Sciatic nerve (tissue), 2 donors: ENCODE measurements at regions not wholly inside any gene's neighbourhood (a gene's known extent, or its start where the extent isn't known, plus 50 kb on each side); places are given as distances from the start of the nearest gene placed in this dataset.

ENCODE experiments used
- ATAC-seq: fragments of 200-7000 bp; cut with Tn5 transposase; one replicate; pipeline ENCODE4 v1.9.1; 2020; ENCODE audit warnings: mild to moderate bottlenecking, moderate library complexity
- DNase-seq: peaks from one replicate; pipeline ENCODE4 v3.0.0-alpha.2; 2020; ENCODE audit warnings: low spot score
- intact Hi-C: fragments of 100-400 bp; cut with DNase I; formaldehyde crosslinking; loops from one replicate; pipeline ENCODE4 v1.14.2; 2022
- donor health status: DM: no; HTN: no; CAD: no.
- donor health status: DM: no; HTN: no; CAD: no.

DNA sequence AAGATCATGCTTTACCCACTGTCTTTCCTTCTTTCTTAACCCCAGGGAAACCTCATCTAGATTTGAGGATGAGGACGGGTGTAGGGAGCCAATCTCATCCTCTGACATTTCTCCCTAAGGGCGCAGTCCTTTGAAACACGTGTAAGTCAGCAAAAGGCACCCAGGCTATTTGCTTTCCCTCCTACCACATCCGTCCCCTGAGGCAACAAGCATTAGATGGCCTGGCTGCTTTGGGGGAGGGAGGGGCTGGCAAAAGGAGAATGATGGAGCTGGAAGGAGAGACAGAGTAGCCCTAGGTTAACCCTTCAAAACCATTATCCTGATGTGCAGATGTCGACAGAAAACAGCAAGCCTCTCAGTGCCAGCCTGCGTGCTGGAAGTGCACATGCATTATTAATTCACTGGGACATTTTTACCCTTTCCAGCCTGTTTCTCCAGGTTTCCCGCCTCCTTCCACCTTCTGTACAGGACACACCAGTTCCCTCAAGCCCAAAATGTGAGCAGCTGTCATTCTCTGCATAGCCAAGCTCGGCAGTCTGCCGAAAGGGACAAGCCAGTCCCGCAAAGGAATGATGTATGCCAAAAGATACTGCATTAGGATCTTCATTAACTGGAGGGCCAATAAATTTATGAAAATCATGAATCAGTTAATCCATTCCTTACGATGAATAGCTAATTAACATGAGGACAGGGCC is 547.2 kb downstream of the CD83 start:
- DNase-seq (no peak), ATAC-seq (no peak)
- intact Hi-C loops = no loop called here

DNA sequence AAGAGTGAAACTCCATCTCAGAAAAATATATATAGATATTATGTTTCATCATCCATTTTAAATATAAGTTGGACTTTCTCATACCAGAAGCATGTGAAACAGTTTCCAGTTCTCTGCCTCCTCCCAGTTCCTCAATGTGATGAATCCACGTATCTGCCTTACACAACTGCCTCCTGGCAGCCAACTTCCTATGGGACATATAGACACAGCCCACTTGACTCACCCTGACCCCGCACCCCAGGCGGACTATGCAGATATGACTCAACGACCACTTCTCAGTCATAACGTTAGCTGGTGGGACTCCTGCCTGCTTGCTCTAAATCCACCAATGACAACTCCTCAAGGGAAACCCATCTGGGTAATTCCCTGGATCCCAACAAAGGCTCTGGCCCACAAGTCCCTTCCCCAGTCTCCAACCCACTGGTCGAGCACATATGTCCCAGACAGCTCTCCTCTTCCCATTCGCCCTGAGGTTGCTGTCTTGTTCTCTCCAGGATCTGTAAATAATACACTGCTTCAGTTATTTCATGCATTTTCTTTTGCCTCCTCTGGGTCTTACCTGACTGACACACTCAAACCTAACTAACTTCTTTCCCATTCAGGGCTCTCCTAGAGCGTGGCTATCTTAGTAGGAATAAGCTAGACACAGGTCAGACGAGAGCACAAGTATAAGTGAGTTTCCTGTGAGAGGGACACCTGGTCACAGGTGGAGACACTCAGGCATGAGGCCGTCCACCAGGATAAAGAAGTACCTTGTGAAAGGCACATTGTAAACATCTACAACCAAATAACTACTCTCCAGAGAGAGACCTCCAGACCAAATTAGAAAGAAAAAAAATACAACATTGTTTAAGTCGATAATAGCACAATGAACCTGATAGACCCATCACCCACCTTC is 548.5 kb downstream of the CD83 start:
- intact Hi-C loops = no loop called here
- ATAC-seq = no peak
- DNase-seq = no peak

- DNase-seq (no peak), ATAC-seq (no peak)
- intact Hi-C loops = no loop called here
These were observed 553.2 kb downstream of the CD83 start for GRCh38 chr6:14670806-14671205.

DNA sequence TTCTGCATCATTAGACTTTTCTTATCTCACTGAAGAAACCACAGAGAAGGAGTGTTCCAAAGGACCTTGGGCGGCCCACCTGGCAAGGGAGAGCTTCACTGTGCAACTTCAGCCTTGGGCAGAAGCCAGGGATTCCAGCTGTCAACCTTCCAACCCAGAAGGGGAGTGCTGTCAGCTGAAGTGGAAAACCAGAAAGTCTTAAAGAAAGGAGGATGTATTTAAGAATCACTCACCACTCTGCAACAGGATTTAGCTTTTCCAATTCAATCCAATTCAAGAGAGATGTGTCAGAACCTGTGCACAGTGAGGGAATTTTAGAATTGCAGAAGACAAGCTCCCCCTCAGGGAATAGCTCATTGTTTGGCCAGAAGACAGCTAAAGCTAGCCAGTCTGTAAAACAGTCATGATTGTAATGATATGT is 553.7 kb downstream of the CD83 start:
- peak; percentile 24 for ATAC-seq
- intact Hi-C loops = no loop called here
- no peak for DNase-seq

- ATAC-seq = no peak
- DNase-seq = no peak
- intact Hi-C loops = no loop called here
These were observed 554.4 kb downstream of the CD83 start for GRCh38 chr6:14671937-14672336.

DNA sequence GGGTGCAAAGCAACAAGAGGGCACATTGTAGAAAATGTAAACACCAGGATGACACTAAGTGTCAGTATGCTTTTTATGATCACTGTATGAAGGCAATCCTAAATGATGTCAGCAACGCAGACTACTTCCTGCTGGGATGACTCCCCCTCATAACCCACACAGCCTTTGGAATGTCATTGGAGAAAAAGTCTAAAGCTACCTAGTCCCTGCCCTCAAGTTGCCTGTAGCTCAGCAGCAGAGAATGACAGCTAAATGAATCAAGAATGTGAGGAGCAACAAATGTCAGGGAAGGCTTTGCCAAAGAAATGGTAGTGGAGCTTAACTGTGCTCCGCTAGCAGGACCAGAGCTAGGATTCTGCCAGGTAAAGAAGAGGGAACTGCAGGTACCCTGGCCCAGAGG is 555.6 kb downstream of the CD83 start:
- intact Hi-C loops = no loop called here
- DNase-seq (no peak), ATAC-seq (no peak)

- DNase-seq (no peak), ATAC-seq (no peak)
- intact Hi-C loops = no loop called here
These were observed 556.9 kb downstream of the CD83 start for GRCh38 chr6:14674458-14674857.

- intact Hi-C loops = no loop called here
- DNase-seq = no peak
- ATAC-seq = no peak
These were observed 557.5 kb downstream of the CD83 start for GRCh38 chr6:14674867-14675648.

- DNase-seq (no peak), ATAC-seq (no peak)
- intact Hi-C loops = no loop called here
These were observed 558.5 kb downstream of the CD83 start for GRCh38 chr6:14676064-14676463.

- ATAC-seq (no peak), DNase-seq (no peak)
- intact Hi-C loops = no loop called here
These were observed 559.6 kb downstream of the CD83 start for GRCh38 chr6:14676977-14677781.

DNA sequence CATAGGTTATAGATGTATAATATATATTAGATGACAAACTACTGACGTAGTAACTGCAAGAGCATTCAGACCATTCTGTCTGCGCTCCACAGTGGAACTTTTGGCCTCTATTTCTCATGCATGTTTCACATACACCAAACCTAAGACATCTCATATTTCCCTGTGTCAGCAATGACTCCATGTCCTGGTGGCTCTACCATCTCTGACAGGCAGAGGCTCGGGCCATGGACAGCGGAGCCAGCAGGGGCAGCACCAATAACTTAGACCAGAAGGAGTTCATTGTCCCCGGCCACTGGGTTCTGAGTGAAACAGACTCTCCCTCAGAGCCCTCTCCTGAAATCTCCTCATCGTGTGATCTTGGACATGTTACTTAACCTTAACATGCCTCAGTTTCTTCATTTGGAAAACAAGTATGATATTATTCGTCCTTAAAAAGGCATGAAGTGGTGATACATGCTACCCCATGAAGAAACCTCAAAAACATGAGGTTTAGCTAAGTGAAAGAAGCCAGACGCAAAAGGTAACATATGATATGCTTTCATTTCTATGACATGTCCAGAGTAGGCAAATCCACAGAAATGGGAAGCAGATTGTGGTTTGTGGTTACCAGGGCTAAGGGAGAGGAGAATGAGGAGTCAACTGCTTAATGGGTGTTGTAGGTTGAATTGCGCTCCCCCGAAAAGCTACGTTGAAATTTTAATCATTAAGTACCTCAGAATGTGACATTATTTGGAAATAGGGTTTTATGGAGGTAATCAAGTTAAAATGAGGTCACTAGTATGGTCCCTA is 564.0 kb upstream of the JARID2 start:
- ATAC-seq (no peak), DNase-seq (no peak)

DNA sequence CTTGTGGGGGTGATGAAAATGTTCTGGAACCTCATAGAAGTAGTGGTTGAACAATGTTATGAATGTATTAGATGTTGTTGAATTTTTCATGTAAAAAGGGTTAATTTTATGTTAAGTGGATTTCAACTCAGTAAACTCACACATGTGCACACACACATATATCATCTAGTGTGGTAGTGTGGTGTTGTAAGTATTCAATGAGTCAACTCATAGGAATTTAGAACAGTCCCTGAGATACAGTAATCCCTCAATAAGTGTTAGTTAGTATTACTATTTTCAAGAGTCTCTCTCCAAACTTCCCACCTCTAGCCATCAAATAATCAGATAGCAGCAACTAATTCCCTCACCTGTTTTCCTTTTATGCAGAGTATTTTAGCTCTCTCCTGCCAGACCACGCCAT is 563.1 kb upstream of the JARID2 start:
- no peak for DNase-seq
- intact Hi-C loops = no loop called here
- ATAC-seq = no peak

More for the DNA sequence above, 564.0 kb upstream of the JARID2 start:
- intact Hi-C loops = no loop called here

DNA sequence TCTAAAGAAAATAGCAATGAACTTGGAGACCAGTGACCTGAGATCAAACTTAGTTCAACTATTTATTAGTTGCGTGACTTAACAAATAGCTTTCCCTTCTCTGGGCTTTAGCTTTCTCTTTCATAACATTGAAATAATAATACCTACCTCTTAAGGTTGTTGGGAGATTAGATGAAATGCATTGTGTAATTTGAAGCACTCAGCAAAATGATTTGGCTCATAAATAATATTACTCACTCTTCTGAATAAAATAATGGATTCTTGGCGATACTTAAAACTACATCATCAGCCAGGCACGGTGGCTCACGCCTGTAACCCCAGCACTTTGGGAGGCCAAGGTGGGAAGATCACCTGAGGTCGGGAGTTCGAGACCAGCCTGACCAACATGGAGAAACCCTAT is 556.2 kb upstream of the JARID2 start:
- intact Hi-C loops = no loop called here
- ATAC-seq (no peak), DNase-seq (no peak)

DNA sequence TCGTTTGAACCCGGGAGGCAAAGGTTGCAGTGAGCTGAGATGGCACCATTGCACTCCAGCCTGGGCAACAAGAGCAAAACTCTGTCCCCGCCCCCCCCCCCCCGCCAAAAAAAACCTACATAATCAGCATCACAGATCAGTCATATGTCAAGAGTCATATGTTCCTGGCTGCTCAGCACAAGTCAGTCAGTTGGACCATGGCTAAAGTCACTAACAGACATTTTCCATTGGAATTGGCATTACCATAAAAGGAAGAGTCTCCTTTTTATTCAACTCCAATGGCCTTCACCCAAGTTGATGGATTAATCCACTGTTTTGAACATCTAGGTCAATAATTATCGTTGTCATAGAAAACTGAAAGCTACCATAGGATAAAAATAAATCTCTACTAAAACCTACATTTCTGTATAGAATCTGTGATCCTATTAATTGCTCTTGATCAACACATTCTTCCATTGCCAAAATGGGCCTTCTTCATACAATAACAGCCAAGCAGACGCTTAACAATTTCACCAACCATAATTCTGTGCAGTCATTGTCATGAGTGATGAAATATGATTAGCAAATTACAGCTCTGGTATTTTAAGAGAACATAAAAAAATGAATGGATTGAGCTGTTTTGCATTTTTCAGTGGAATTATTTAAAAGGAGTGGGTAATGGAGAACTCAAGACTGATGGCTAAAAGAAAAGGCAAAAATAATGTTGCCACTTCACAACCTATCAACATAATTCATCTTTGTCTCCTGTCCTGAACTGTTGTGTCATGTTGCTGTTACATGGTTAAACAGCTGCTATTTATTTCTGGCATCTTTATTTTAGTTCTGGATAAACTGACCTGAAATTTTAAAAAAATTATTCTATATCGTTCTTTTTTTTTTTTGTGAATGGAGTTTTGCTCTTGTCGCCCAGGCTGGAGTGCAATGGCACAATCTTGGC is 555.5 kb upstream of the JARID2 start:
- ATAC-seq = no peak
- intact Hi-C loops = no loop called here
- no peak for DNase-seq

GRCh38 chr6:14692208-14692607 is 553.7 kb upstream of the JARID2 start:
- no peak for ATAC-seq
- intact Hi-C loops = no loop called here
- DNase-seq = no peak

DNA sequence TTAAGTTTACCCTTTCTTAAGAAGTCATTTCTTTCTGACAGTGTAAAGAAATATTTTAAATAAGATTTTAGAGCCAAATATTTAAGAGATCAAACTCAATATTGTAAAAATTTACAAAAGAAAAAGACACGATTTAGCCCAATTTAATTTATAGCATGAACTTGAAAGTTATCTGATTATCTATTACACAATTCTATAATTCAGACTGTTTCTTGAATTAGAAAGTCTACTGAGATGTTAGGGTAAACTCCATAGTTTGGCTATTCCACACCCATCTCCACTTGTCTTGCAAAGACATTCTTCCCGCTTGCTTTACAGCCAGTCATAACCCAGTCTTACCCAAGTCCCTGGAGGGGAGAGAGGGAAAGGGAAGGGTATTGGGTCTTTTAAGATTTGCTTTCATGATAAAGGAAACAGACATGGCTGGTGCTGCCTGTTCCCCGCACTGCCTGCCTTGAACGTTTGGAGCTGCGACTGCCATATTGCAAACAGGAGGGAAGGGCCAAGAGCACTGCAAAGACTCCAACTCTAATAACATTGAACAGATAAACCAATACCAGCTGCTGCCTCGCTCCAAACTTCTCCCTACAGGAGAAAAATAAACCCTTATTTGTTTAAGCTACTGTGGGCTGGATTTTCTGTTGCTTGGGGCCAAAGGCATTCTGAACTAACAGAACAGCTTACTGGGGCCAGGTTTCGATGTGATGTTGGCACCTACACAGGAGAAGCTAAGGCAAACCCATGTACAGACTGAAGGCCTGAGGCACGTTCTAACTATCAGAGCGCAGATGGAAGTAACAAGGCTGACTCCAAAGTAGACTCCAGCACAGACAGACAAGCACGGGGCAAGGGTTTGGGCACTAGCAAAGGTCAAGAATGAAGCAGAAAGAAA is 552.3 kb upstream of the JARID2 start:
- ATAC-seq = no peak
- DNase-seq = no peak
- intact Hi-C loops = no loop called here
